ENCODE measurements at regions not wholly inside any gene's neighbourhood (a gene's known extent, or its start where the extent isn't known, plus 50 kb on each side); places are given as distances from the start of the nearest gene placed in this dataset.

DNA sequence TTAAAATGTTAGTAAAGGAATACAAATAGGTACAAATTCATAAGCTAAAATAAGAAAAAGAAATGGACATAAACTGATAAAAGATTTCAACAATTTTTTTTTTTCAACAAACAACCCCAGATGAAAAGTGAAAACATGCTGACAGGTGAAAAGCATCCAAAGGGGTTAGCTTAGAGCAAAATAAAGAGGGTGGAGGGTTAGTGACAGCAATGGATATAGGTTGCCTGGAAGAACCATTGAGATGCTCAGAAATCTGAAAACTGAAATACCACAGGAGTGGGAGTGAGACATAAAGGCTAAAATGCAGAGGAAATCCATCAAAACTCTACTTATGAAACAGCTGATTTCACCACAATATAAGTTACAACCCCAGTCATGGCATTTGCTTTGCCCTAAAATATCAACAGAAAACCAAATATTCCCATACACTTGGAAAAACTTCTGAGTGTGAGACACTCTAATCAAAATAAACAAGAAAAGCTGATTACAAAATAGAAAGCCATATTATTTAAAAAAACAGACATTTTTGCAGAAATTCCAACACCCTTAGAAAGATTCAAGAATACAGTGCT, 136.3 kb upstream of the PLEKHG7 start:
- H3K27ac Mint-ChIP-seq (ENCODE audit: unreplicated experiment), result no peak overlapping the region
- DNase-seq, result no peak
- no TSS peak for BruUV-seq (replicated peaks)
- no peaks in the 10 kb centered on the region for H3K4me1 Mint-ChIP-seq (ENCODE audit: low read depth, unreplicated experiment)
- intact Hi-C loops (cut with micrococcal nuclease; ENCODE audit: unreplicated experiment), result no loop called here
- H3K9me3 Mint-ChIP-seq (ENCODE audit: unreplicated experiment), result no peaks in the 10 kb centered on the region
- ChIA-PET POLR2A (no interaction called here), CTCF (interaction anchor here (0.6 kb wide), 1 partner anchor 17 kb away, joined by 6 read pairs; no protein-coding TSS in a partner anchor)
- Histone ChIP-seq H3K4me1 (no peaks in the 10 kb centered on the region), H3K4me3 (ENCODE audit: low read depth, low read length) (no peak overlapping the region), H3K27me3 (replicated peaks; ENCODE audit: control insufficient read depth, insufficient read depth, low read length) (no peaks in the 10 kb centered on the region), H3K36me3 (ENCODE audit: control insufficient read depth, insufficient read depth, low read length) (no peaks in the 10 kb centered on the region), H3K9me3 (no peaks in the 10 kb centered on the region)
- H3K36me3 Mint-ChIP-seq (ENCODE audit: insufficient read depth, unreplicated experiment), result no peaks in the 10 kb centered on the region
- TF ChIP-seq, protein P1, sequence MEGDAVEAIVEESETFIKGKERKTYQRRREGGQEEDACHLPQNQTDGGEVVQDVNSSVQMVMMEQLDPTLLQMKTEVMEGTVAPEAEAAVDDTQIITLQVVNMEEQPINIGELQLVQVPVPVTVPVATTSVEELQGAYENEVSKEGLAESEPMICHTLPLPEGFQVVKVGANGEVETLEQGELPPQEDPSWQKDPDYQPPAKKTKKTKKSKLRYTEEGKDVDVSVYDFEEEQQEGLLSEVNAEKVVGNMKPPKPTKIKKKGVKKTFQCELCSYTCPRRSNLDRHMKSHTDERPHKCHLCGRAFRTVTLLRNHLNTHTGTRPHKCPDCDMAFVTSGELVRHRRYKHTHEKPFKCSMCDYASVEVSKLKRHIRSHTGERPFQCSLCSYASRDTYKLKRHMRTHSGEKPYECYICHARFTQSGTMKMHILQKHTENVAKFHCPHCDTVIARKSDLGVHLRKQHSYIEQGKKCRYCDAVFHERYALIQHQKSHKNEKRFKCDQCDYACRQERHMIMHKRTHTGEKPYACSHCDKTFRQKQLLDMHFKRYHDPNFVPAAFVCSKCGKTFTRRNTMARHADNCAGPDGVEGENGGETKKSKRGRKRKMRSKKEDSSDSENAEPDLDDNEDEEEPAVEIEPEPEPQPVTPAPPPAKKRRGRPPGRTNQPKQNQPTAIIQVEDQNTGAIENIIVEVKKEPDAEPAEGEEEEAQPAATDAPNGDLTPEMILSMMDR (IDR thresholded peaks at IDR 0.05; ENCODE audit: insufficient read depth in 1 of 2, low read depth in 1 of 2, low read length in 1 of 2, severe bottlenecking in 1 of 2, unreplicated experiment in 1 of 2), result no peak
- H3K4me3 Mint-ChIP-seq (ENCODE audit: unreplicated experiment), result no peak overlapping the region
- no peaks in the 10 kb centered on the region for H3K27me3 Mint-ChIP-seq (ENCODE audit: insufficient read depth, unreplicated experiment)

DNA sequence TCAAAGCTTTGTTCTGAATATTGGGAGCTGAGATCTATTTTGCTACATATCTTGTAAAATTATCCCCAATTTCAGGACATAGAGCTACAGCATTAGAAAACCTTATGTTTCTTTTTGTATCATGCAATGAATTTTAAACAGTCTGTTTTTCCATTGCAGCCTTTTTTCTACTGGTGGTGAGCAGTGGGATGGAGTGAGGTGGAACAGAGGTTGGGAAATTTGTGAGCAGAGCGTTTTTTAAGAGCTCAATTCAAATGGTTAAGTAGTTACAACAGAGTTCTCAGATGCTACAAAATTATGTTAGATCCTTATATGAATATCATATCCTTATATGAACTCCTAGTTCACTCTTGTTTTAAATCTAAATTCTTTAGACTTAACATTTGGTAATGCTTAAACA, 139.0 kb upstream of the PLEKHG7 start:
- POLR2A ChIA-PET, result no interaction called here
- H3K4me1 ChIP-seq, result peaks cover 4% of the 10 kb centered on the region; the same call in 1 of the 2 replicates
- TF ChIP-seq, protein P1 (IDR thresholded peaks at IDR 0.05; ENCODE audit: insufficient read depth in 1 of 2, low read depth in 1 of 2, low read length in 1 of 2, severe bottlenecking in 1 of 2, unreplicated experiment in 1 of 2), result no peak
- no peaks in the 10 kb centered on the region for H3K36me3 Mint-ChIP-seq (ENCODE audit: insufficient read depth, unreplicated experiment)
- H3K4me1 Mint-ChIP-seq (ENCODE audit: low read depth, unreplicated experiment), result peaks cover 4% of the 10 kb centered on the region
- H3K36me3 ChIP-seq (ENCODE audit: control insufficient read depth, insufficient read depth, low read length), result no peaks in the 10 kb centered on the region
- no peaks in the 10 kb centered on the region for H3K9me3 Mint-ChIP-seq (ENCODE audit: unreplicated experiment)
- no peak for DNase-seq
- no peak overlapping the region for H3K4me3 Mint-ChIP-seq (ENCODE audit: unreplicated experiment)
- H3K27me3 Mint-ChIP-seq (ENCODE audit: insufficient read depth, unreplicated experiment), result no peaks in the 10 kb centered on the region
- no peaks in the 10 kb centered on the region for H3K27me3 ChIP-seq (replicated peaks; ENCODE audit: control insufficient read depth, insufficient read depth, low read length)
- BruUV-seq (replicated peaks), result no TSS peak
- intact Hi-C loops (cut with micrococcal nuclease; ENCODE audit: unreplicated experiment), result no loop called here
- CTCF ChIA-PET, result interaction anchor here (0.6 kb wide), 1 partner anchor 99 kb away, joined by 3 read pairs; no protein-coding TSS in a partner anchor
- H3K9me3 ChIP-seq, result no peaks in the 10 kb centered on the region
- no peak overlapping the region for H3K4me3 ChIP-seq (ENCODE audit: low read depth, low read length)
- H3K27ac Mint-ChIP-seq (ENCODE audit: unreplicated experiment), result no peak overlapping the region

- DNase-seq, result no peak
- intact Hi-C loops (cut with micrococcal nuclease; ENCODE audit: unreplicated experiment), result no loop called here
- H3K36me3 ChIP-seq (ENCODE audit: control insufficient read depth, insufficient read depth, low read length), result no peaks in the 10 kb centered on the region
- Mint-ChIP-seq H3K4me1 (ENCODE audit: low read depth, unreplicated experiment) (peaks cover 14% of the 10 kb centered on the region), H3K4me3 (ENCODE audit: unreplicated experiment) (no peak overlapping the region), H3K9me3 (ENCODE audit: unreplicated experiment) (no peaks in the 10 kb centered on the region), H3K27me3 (ENCODE audit: insufficient read depth, unreplicated experiment) (no peaks in the 10 kb centered on the region), H3K36me3 (ENCODE audit: insufficient read depth, unreplicated experiment) (no peaks in the 10 kb centered on the region), H3K27ac (ENCODE audit: unreplicated experiment) (no peak overlapping the region)
- H3K9me3 ChIP-seq, result no peaks in the 10 kb centered on the region
- H3K27me3 ChIP-seq (replicated peaks; ENCODE audit: control insufficient read depth, insufficient read depth, low read length), result no peaks in the 10 kb centered on the region
- peaks cover 14% of the 10 kb centered on the region for H3K4me1 ChIP-seq
- POLR2A ChIA-PET, result no interaction called here
- TF ChIP-seq, protein P1 (IDR thresholded peaks at IDR 0.05; ENCODE audit: insufficient read depth in 1 of 2, low read depth in 1 of 2, low read length in 1 of 2, severe bottlenecking in 1 of 2, unreplicated experiment in 1 of 2), result no peak
- no peak overlapping the region for H3K4me3 ChIP-seq (ENCODE audit: low read depth, low read length)
- BruUV-seq (replicated peaks), result no TSS peak
- CTCF ChIA-PET, result no interaction called here
Observed at GRCh38 chr12:92562063-92562734, 140.6 kb upstream of the PLEKHG7 start.

All from Caco-2 (cell line).